ENCODE measurements at regions not wholly inside any gene's neighbourhood (a gene's known extent, or its start where the extent isn't known, plus 50 kb on each side); places are given as distances from the start of the nearest gene placed in this dataset.

- Histone ChIP-seq H3K9ac (no peak overlapping the region), H2AFZ (no peak overlapping the region), H3K36me3 (ENCODE audit: low read depth) (no peaks in the 10 kb centered on the region), H3K9me2 (ENCODE audit: insufficient read depth) (no peaks in the 10 kb centered on the region), H3K27me3 (replicated peaks; ENCODE audit: insufficient read depth) (no peaks in the 10 kb centered on the region), H3K4me3 (no peak overlapping the region), H3K4me1 (ENCODE audit: insufficient read depth) (no peaks in the 10 kb centered on the region), H3K4me2 (ENCODE audit: unreplicated experiment) (no peak overlapping the region), H3K9me3 (ENCODE audit: low read depth) (no peaks in the 10 kb centered on the region), H3K79me2 (ENCODE audit: insufficient read depth) (no peaks in the 10 kb centered on the region), H3K27ac (no peak overlapping the region), H3F3A (ENCODE audit: insufficient read depth) (no peaks in the 10 kb centered on the region), H4K20me1 (ENCODE audit: insufficient read depth) (no peaks in the 10 kb centered on the region)
- no peak for DNase-seq
- TF ChIP-seq EZH2phosphoT487 (IDR thresholded peaks at IDR 0.05; ENCODE audit: insufficient read depth, low read depth), result no peak
- no peak for TF ChIP-seq EZH2 (IDR thresholded peaks at IDR 0.05; ENCODE audit: insufficient read depth, poor library complexity, severe bottlenecking)
- in situ Hi-C loops (cut with MboI), result no loop called here
Observed at GRCh38 chr2:59806486-59806885, 747.0 kb downstream of the BCL11A start.

DNA sequence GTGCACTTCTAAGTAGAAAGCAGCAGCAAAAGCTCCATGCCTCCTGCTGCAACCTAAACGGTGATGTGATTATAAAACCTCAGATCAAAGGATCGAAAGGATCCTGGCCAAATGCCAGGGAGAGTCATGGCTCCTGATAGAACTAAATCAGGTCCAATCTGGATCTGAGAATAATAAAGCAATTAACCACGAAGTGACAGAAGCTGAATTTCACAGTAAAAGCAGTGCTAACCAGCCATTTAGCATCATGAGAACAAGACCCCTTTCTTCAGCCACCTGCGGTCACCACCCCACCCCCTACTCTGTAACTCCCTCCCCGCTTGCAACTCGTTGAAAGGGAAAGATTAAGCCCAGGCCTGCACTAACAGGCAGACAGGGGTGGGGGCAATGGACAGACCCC lies 748.7 kb downstream of the BCL11A start:
- Histone ChIP-seq H3K9ac (no peak overlapping the region), H4K20me1 (ENCODE audit: insufficient read depth) (no peaks in the 10 kb centered on the region), H3K36me3 (ENCODE audit: low read depth) (no peaks in the 10 kb centered on the region), H2AFZ (no peak overlapping the region), H3K4me3 (no peak overlapping the region), H3K9me3 (ENCODE audit: low read depth) (no peaks in the 10 kb centered on the region), H3K9me2 (ENCODE audit: insufficient read depth) (no peaks in the 10 kb centered on the region), H3F3A (ENCODE audit: insufficient read depth) (no peaks in the 10 kb centered on the region), H3K4me1 (ENCODE audit: insufficient read depth) (no peaks in the 10 kb centered on the region), H3K79me2 (ENCODE audit: insufficient read depth) (no peaks in the 10 kb centered on the region), H3K27ac (no peak overlapping the region), H3K27me3 (replicated peaks; ENCODE audit: insufficient read depth) (no peaks in the 10 kb centered on the region), H3K4me2 (ENCODE audit: unreplicated experiment) (no peak overlapping the region)
- WGBS, 2 experiments (ENCODE audit: low coverage in 1 of 2, low lambda C conversion rate in 2 of 2, missing lambda C conversion rate in 2 of 2), result 7 to 12% methylated on average over 6 of the region's 6 CpGs
- in situ Hi-C loops (cut with MboI), result no loop called here
- no peak for DNase-seq
- TF ChIP-seq EZH2phosphoT487 (IDR thresholded peaks at IDR 0.05; ENCODE audit: insufficient read depth, low read depth), result no peak
- no peak for TF ChIP-seq EZH2 (IDR thresholded peaks at IDR 0.05; ENCODE audit: insufficient read depth, poor library complexity, severe bottlenecking)

DNA sequence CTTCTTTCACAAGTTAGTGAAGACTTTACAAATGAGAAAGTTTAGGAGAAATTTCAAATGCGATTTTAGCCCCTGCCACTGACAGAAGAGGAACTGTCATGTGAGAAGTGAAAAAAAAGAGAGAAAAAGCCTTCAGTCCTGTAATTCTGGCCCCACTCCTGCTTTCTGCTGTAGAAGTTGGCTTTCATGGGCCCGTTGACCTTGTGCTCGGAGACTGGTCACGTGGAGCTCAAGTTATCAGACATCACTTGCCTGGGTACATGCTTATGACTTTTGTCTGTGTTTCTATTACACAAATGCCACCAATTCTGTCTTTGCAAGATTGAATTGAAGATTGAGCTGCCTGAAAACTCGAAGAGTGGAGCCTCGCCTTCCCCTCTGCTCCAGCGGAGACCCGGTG lies 749.9 kb downstream of the BCL11A start:
- Histone ChIP-seq H3K4me2 (ENCODE audit: unreplicated experiment) (no peak overlapping the region), H3K27me3 (replicated peaks; ENCODE audit: insufficient read depth) (no peaks in the 10 kb centered on the region), H3K4me3 (no peak overlapping the region), H2AFZ (no peak overlapping the region), H3K9me3 (ENCODE audit: low read depth) (no peaks in the 10 kb centered on the region), H4K20me1 (ENCODE audit: insufficient read depth) (no peaks in the 10 kb centered on the region), H3K4me1 (ENCODE audit: insufficient read depth) (no peaks in the 10 kb centered on the region), H3K9me2 (ENCODE audit: insufficient read depth) (no peaks in the 10 kb centered on the region), H3K27ac (no peak overlapping the region), H3K36me3 (ENCODE audit: low read depth) (no peaks in the 10 kb centered on the region), H3K9ac (no peak overlapping the region), H3F3A (ENCODE audit: insufficient read depth) (no peaks in the 10 kb centered on the region), H3K79me2 (ENCODE audit: insufficient read depth) (no peaks in the 10 kb centered on the region)
- no peak for TF ChIP-seq EZH2 (IDR thresholded peaks at IDR 0.05; ENCODE audit: insufficient read depth, poor library complexity, severe bottlenecking)
- no peak for TF ChIP-seq EZH2phosphoT487 (IDR thresholded peaks at IDR 0.05; ENCODE audit: insufficient read depth, low read depth)
- DNase-seq, result no peak
- 41 to 44% methylated on average over 8 of the region's 8 CpGs for WGBS, 2 experiments (ENCODE audit: low coverage in 1 of 2, low lambda C conversion rate in 2 of 2, missing lambda C conversion rate in 2 of 2)
- in situ Hi-C loops (cut with MboI), result no loop called here

- 0 out of 2 replicates have a peak, but pooled peaks cover 3% of the 10 kb centered on the region for H3K27me3 ChIP-seq (replicated peaks; ENCODE audit: insufficient read depth)
- no peak overlapping the region for H3K4me3 ChIP-seq
- WGBS, 2 experiments (ENCODE audit: low coverage in 1 of 2, low lambda C conversion rate in 2 of 2, missing lambda C conversion rate in 2 of 2), result 52 to 53% methylated on average over 9 of the region's 9 CpGs
- H3K9me2 ChIP-seq (ENCODE audit: insufficient read depth), result no peaks in the 10 kb centered on the region
- DNase-seq, result no peak
- H4K20me1 ChIP-seq (ENCODE audit: insufficient read depth), result no peaks in the 10 kb centered on the region
- TF ChIP-seq EZH2phosphoT487 (IDR thresholded peaks at IDR 0.05; ENCODE audit: insufficient read depth, low read depth) (no peak), EZH2 (IDR thresholded peaks at IDR 0.05; ENCODE audit: insufficient read depth, poor library complexity, severe bottlenecking) (no peak)
- no peak overlapping the region for H3K9ac ChIP-seq
- H3F3A ChIP-seq (ENCODE audit: insufficient read depth), result no peaks in the 10 kb centered on the region
- H2AFZ ChIP-seq, result no peak overlapping the region
- H3K79me2 ChIP-seq (ENCODE audit: insufficient read depth), result no peaks in the 10 kb centered on the region
- no peak overlapping the region for H3K27ac ChIP-seq
- no peaks in the 10 kb centered on the region for H3K9me3 ChIP-seq (ENCODE audit: low read depth)
- in situ Hi-C loops (cut with MboI), result no loop called here
- no peaks in the 10 kb centered on the region for H3K36me3 ChIP-seq (ENCODE audit: low read depth)
- no peak overlapping the region for H3K4me2 ChIP-seq (ENCODE audit: unreplicated experiment)
- H3K4me1 ChIP-seq (ENCODE audit: insufficient read depth), result no peaks in the 10 kb centered on the region
Observed at GRCh38 chr2:59798687-59799232, 754.7 kb downstream of the BCL11A start.

Data from GM23248 (cell line).